ENCODE measurements at regions not wholly inside any gene's neighbourhood (a gene's known extent, or its start where the extent isn't known, plus 50 kb on each side); places are given as distances from the start of the nearest gene placed in this dataset.
"Not testable (repeated sequence)": the region's sequence is repeated elsewhere in the genome, so short reads cannot be mapped to it uniquely, and the experiment has no call there.

GRCh38 chr10:127649642-127650041, 87.3 kb upstream of the FOXI2 start:
- Histone ChIP-seq H3K4me3 (ENCODE audit: insufficient read depth, low read length, poor library complexity, severe bottlenecking) (no peak overlapping the region), H3K36me3 (ENCODE audit: low read length) (no peaks in the 10 kb centered on the region), H3K9me2 (replicated peaks; ENCODE audit: insufficient read depth, low read length) (no peaks in the 10 kb centered on the region), H3K27me3 (ENCODE audit: low read length) (no peaks in the 10 kb centered on the region), H3K9ac (ENCODE audit: low read length) (no peak overlapping the region), H3K4me2 (ENCODE audit: low read depth, low read length, poor library complexity, severe bottlenecking) (no peak overlapping the region), H2AFZ (ENCODE audit: low read depth, low read length, severe bottlenecking) (no peak overlapping the region), H4K20me1 (ENCODE audit: low read depth, low read length) (no peaks in the 10 kb centered on the region), H3K79me2 (ENCODE audit: insufficient read depth, low read length) (no peaks in the 10 kb centered on the region), H3K27ac (ENCODE audit: low read depth, low read length) (no peak overlapping the region), H3K9me3 (ENCODE audit: insufficient read depth, low read length) (no peaks in the 10 kb centered on the region), H3F3A (ENCODE audit: insufficient read depth) (no peaks in the 10 kb centered on the region)
- peak; percentile 13 for TF ChIP-seq CTCF (IDR thresholded peaks at IDR 0.05; ENCODE audit: insufficient read depth, low read length, poor library complexity, severe bottlenecking)
- no peak for TF ChIP-seq EZH2phosphoT487 (conservative IDR thresholded peaks at IDR 0.05; ENCODE audit: low read length)

GRCh38 chr10:127657056-127657455, 79.9 kb upstream of the FOXI2 start:
- Histone ChIP-seq H3K9ac (ENCODE audit: low read length) (no peak overlapping the region), H3K79me2 (ENCODE audit: insufficient read depth, low read length) (no peaks in the 10 kb centered on the region), H3K27me3 (ENCODE audit: low read length) (no peaks in the 10 kb centered on the region), H3K9me3 (ENCODE audit: insufficient read depth, low read length) (no peaks in the 10 kb centered on the region), H3K9me2 (replicated peaks; ENCODE audit: insufficient read depth, low read length) (no peaks in the 10 kb centered on the region), H2AFZ (ENCODE audit: low read depth, low read length, severe bottlenecking) (no peak overlapping the region), H3K4me3 (ENCODE audit: insufficient read depth, low read length, poor library complexity, severe bottlenecking) (no peak overlapping the region), H4K20me1 (ENCODE audit: low read depth, low read length) (no peaks in the 10 kb centered on the region), H3F3A (ENCODE audit: insufficient read depth) (no peaks in the 10 kb centered on the region), H3K27ac (ENCODE audit: low read depth, low read length) (no peak overlapping the region), H3K4me2 (ENCODE audit: low read depth, low read length, poor library complexity, severe bottlenecking) (no peak overlapping the region), H3K36me3 (ENCODE audit: low read length) (no peaks in the 10 kb centered on the region)
- no peak for TF ChIP-seq EZH2phosphoT487 (conservative IDR thresholded peaks at IDR 0.05; ENCODE audit: low read length)

GRCh38 chr10:127676430-127676829, 60.6 kb upstream of the FOXI2 start:
- not testable (repeated sequence) for H3K36me3 ChIP-seq (ENCODE audit: low read length); H2AFZ ChIP-seq (ENCODE audit: low read depth, low read length, severe bottlenecking); H4K20me1 ChIP-seq (ENCODE audit: low read depth, low read length); H3K4me3 ChIP-seq (ENCODE audit: insufficient read depth, low read length, poor library complexity, severe bottlenecking); H3K9ac ChIP-seq (ENCODE audit: low read length); H3K27ac ChIP-seq (ENCODE audit: low read depth, low read length); H3K9me2 ChIP-seq (replicated peaks; ENCODE audit: insufficient read depth, low read length); H3K4me2 ChIP-seq (ENCODE audit: low read depth, low read length, poor library complexity, severe bottlenecking); H3K9me3 ChIP-seq (ENCODE audit: insufficient read depth, low read length); H3F3A ChIP-seq (ENCODE audit: insufficient read depth); H3K27me3 ChIP-seq (ENCODE audit: low read length); H3K79me2 ChIP-seq (ENCODE audit: insufficient read depth, low read length)

- Histone ChIP-seq H3K4me2 (ENCODE audit: low read depth, low read length, poor library complexity, severe bottlenecking) (no peak overlapping the region), H2AFZ (ENCODE audit: low read depth, low read length, severe bottlenecking) (no peak overlapping the region), H3K79me2 (ENCODE audit: insufficient read depth, low read length) (no peaks in the 10 kb centered on the region), H3K9me2 (replicated peaks; ENCODE audit: insufficient read depth, low read length) (no peaks in the 10 kb centered on the region), H3K9ac (ENCODE audit: low read length) (no peak overlapping the region), H3K4me3 (ENCODE audit: insufficient read depth, low read length, poor library complexity, severe bottlenecking) (no peak overlapping the region), H3F3A (ENCODE audit: insufficient read depth) (no peaks in the 10 kb centered on the region), H3K27ac (ENCODE audit: low read depth, low read length) (no peak overlapping the region), H4K20me1 (ENCODE audit: low read depth, low read length) (no peaks in the 10 kb centered on the region), H3K9me3 (ENCODE audit: insufficient read depth, low read length) (no peaks in the 10 kb centered on the region), H3K36me3 (ENCODE audit: low read length) (no peaks in the 10 kb centered on the region), H3K27me3 (ENCODE audit: low read length) (no peaks in the 10 kb centered on the region)
- TF ChIP-seq EZH2phosphoT487 (conservative IDR thresholded peaks at IDR 0.05; ENCODE audit: low read length) (no peak), CTCF (IDR thresholded peaks at IDR 0.05; ENCODE audit: insufficient read depth, low read length, poor library complexity, severe bottlenecking) (no peak)
Observed at GRCh38 chr10:127678091-127678490, 58.9 kb upstream of the FOXI2 start.
